T47D (cell line): ENCODE measurements at regions not wholly inside any gene's neighbourhood (a gene's known extent, or its start where the extent isn't known, plus 50 kb on each side); places are given as distances from the start of the nearest gene placed in this dataset.

Experiments used
- DNase-seq, 2 experiments: peaks; one replicate each; pipeline versions ENCODE4 v3.0.0 to v3.0.0-alpha.2; 2011 to 2012; ENCODE audit warnings: low read depth in 1 of 2, low spot score in 1 of 2
- JUND ChIP-seq: IDR thresholded peaks from 2 replicates; pipeline ENCODE4 v1.6.1; 2012; ENCODE audit warnings: low read depth
- in situ Hi-C: cut with HindIII; loops from 2 replicates; pipeline ENCODE4 v1.10.0; 2016; ENCODE audit warnings: low sequenced_read_pairs, low pct_unique_long_range_greater_than_20kb

DNA sequence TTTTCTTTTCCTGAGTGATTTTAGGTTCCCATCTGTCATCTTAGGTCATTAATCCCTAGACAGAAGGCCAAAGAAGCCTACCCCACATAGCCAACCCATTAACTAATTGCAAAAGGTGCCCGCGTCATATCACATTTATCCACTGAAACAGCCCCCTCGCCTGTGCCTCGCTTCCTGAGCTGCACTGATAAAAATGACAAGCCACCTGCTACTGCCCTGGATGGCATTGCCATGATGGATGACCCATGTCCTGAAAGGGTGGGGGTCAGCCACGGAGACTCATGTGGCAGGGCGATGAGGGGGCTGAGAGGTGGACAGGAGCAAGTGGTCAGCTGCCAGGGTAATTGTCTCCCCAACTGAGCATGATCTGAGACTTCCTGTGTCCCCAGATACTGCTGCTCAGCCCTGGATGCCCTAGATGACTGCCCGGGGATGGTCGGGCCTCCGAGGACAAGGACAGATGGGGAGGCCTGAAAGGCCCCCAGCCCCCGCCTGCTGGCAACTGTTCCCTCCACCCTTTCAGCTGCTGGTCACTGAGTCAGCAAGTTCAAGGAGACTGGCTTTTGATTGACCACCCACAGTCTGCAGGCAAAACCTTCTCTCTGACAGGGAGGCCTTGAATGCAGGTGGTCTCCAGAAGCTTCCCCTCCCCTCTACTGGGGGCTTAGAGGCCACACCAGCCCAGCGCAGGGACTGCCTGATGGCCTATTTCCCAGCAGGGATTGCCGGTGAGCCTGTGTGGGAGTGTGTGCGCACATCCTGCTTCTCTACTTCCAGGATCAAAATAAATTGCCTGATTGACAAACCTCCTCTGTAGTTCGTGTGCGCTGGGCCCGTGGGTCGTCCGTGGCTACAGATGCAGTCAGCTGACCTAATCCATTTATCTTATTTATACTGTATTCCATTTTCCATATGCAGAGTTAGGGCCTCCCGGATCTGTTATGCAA lies 496.3 kb downstream of the BCOR start:
- TF ChIP-seq JUND, result no peak
- in situ Hi-C loops, result no loop called here
- no peak for DNase-seq

DNA sequence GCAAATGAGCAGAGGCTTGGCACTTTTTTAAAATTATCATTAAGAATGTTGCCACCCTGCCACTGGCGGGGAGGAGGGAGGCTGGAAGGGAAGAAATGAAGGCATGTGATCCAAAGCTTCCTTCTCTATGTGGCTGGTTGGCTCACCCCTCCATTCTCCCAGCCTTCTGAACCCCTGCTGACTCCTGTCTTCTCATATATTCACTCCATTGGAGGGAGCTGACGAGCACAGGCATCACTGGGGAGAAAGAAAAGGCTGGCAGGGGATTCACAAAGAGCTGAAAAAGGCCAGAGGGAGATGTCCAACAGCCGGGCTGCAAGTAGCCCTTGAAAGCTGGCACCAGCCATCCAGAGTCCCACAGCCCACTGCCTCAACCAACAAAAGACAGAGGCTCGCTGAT lies 495.6 kb downstream of the BCOR start:
- TF ChIP-seq JUND, result no peak
- in situ Hi-C loops, result no loop called here
- no peak for DNase-seq

DNA sequence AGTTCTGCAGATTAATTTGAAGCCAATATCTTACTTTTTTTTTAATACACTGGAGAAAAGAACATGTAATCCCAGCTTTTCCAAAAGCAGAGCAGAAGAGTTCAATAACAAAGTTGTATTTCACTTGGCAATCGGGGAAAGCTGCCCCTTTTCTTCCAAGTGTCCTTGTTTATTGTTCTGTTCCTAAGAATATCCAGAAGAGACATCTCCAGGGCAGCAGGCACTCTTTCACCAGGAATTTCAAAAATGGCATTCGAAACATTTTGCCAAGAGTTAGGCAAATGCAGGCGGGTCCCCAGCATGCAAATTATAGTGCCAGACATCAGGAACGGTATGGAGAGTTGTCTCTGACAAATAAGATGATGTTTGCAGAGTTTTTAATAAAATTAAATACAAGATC lies 494.5 kb downstream of the BCOR start:
- DNase-seq, result no peak
- no peak for TF ChIP-seq JUND
- in situ Hi-C loops, result no loop called here

DNA sequence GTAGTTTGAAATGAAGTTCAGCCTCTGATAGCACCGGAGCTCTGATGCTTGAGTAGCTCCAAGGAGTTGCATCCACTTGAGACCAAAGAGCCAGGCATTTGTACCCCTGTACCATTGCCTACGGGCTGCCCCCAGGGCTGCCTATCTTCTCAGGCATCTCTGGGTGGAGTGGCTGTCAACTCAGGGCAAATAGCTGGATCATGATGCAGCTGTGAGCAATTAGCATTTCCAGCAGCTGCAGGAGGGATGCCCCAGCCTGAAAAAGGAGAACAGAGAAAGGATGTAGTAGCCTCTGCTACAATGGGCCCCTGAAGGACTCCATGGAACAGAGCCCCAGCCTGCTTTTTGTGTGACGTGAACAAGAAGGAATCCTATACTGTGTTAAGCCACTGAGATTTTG lies 492.6 kb downstream of the BCOR start:
- no peak for TF ChIP-seq JUND
- DNase-seq, result no peak
- in situ Hi-C loops, result no loop called here

DNA sequence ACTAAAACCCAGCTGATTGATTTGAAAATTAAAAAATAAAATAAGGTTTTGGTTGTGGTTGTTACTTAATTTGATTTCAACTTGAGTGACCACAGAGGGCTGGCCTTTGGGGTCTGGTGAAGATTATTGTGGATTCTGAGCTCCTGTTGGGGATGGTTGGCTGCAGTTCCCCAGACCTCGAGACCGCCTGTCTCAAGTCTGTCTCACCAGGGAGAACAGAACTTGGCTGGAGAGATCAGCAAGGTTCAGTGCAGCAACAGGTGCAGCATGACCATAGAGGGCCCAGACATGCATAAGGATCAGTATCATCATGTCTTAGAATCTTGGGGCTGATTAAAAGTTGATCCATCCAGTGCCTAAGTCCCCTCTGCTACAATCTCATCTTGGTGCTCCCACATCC lies 491.9 kb downstream of the BCOR start:
- in situ Hi-C loops, result no loop called here
- DNase-seq, result no peak
- no peak for TF ChIP-seq JUND

DNA sequence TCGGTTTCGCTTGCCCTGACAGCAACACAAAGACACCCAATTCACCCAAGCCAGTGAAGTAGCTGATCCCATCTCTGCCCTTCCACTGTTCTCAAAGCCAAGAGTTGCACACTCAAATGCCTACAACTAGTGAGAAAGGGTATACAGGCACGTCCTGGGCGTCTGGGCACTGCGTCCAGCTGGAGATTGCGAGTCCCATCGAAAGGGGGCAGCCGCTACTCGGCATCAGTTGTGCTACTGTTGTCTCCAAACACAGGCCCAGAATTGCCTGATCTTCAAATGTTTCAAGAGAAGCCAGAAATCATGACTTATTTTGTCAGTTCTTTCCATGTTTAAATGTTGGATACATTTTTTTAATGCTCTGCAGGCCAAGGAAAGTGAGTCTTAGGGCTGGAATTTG lies 487.8 kb downstream of the BCOR start:
- no peak for TF ChIP-seq JUND
- no peak for DNase-seq
- in situ Hi-C loops, result no loop called here

DNA sequence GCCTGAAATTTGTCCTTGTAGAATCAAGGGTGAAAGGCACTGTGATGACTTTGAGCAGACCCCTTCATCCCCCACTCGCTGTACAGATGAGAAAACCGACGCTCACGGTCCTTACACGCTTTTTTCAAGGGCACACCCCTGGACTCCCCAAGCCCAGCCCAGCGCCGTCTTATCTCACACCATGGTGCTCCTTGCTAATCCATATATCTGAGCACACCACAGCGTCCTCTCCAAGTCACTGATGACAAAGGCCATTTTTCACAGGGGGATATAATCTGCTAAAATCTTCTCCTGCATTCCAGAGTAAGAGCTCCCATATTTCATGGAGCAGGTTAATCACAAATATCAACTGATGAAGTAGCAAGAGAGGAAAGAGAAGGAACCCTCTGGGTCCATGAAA lies 486.3 kb downstream of the BCOR start:
- in situ Hi-C loops, result no loop called here
- TF ChIP-seq JUND, result no peak
- DNase-seq, result no peak

DNA sequence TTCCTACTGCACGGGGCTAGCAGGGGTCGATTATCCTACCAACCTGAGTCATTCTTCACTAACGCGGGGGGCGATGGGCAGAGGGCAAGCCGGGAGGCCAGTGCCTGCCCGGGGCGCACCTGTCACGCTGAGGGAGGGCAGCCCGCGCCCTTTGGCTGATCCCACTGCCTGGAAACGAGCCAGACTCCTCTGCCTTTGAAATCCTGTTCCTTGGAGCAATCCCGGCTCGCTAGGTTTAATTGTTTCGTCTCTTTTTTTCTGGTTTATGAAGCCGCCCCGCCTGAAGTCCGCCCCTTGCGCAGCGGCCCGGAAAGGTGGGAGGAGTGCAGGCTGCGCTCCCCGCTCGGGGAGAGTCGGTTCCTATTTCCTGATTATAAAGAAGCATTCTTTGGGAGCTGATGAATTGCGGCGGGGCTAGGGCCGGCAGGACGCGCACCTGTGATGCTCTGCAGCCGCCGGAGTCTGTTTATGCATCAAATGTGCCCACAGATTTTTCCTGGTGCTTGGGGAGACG lies 484.2 kb downstream of the BCOR start:
- TF ChIP-seq JUND, result no peak
- DNase-seq, result peak; percentile 26 to 80
- in situ Hi-C loops, result no loop called here

DNA sequence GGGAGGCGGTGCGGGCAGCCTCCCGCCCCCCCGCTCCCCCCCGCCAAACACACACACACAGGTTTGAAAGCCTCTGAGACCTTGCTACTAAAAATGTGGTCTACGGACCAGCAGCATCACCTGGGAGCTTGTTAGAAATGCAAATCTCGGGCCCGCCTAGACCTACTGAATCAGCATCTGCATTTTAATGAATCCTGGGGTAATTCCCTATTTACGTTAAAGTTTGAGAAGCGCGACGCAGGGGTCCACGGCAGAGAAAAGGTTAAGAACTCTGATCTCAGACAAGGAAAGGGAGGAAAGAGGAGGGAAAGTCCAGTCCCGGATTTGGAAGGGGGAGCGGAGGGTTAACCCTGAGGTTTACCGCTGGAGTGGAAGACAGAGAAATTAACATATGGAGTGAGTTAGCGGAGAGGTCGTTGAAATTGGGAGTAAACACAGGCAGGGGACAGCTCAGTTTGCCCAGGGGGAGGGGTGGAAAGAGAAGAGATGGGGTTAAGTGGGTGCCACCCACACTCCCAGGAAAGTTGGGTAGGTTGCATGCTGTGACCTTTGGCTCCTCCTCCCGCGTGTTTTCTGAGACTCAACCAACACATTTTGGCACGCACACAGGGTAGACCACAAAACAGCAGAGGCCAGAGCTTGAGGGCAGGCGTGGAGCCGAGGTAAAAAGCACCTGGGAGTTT lies 483.6 kb downstream of the BCOR start:
- in situ Hi-C loops, result no loop called here
- DNase-seq, result peak; percentile 6 to 94
- no peak for TF ChIP-seq JUND

DNA sequence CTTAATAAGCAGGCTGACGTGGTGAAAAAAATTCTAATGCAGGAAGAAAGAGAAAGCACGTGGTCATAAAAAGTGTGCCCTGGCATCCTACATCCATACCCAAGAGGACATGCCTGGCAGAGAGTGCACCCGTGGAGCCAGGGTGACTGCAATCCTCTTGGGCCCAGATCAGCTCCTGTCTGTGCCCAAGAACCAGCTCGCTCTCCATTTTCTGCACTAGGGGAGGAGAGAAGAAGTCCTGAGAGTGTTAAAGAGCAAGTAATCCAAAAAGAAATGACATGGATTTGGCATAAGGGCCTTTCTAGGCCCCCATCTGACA lies 483.1 kb downstream of the BCOR start:
- peak in 1 of 2 experiments; percentile 10 for DNase-seq
- in situ Hi-C loops, result no loop called here
- TF ChIP-seq JUND, result no peak

DNA sequence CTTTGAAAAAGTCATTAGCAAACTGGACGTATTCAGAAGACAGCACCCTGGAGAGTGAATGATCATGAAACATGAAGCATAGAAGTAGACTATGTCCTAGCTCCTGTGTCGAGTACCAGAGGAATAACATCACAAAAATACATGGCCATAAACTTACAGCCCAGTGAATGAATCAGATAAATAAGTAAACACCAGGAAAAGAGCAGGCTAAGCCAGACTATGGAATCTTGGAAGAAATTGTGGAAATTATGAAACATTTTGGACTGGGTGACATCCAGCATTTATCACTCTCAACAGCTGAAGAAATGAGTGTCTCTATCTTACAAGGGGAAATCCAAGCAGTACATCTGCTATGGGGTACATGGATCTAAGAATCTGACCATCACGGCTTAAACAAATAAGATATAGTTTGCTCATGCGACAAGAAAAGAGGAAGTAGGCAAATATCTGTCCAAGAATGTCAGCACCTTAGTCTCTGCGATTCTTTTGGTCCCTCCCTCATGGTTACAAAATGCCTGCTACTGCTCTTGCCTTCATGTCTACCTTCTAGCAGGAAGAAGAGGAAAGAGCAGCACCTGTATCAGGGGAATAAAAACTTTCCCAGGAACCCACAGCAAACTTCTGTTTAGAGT lies 481.5 kb downstream of the BCOR start:
- in situ Hi-C loops, result no loop called here
- no peak for DNase-seq
- no peak for TF ChIP-seq JUND

DNA sequence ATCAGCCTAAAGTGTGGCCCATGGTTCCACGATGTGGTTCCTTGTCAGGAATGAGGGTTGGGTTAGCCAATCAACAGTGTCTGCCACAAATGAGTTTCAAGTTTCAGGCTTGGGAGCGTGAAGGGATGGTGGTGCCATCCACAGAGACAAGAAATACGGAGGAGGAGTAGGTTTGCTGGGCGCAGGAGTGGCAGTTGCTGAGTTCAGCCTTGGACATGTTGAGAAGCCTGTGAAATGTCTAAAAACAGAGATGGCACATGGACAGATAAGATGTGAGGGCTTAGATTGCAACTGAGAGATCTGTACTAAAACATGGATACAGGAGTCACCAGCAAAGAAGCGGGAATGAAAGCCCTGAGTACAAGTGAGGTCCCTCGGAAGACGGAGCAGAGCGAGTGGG lies 481.0 kb downstream of the BCOR start:
- no peak for TF ChIP-seq JUND
- no peak for DNase-seq
- in situ Hi-C loops, result no loop called here

DNA sequence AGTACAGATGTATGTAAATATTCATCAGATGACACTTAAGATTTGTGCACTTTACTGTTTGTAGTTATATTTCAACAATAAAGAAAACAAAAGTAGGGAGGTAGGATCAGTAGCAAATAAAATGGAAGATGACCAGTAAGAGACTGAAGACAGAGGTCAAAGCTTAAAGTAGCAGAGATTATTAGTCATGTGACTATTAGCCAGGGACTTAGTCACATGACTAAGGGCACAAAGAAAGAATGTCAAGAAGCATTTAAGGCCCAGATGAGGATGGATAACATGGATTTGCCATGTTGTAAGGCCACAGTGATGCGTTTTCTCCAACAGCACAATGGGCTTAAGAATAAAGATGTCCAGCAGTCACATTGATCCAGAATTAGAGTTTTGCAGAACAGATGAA lies 479.6 kb downstream of the BCOR start:
- no peak for TF ChIP-seq JUND
- in situ Hi-C loops, result no loop called here
- DNase-seq, result no peak
